K562 (cell line): ENCODE measurements at regions not wholly inside any gene's neighbourhood (a gene's known extent, or its start where the extent isn't known, plus 50 kb on each side); places are given as distances from the start of the nearest gene placed in this dataset.

Source experiments
- ATAC-seq: fragments of 200-7000 bp; cut with Tn5 transposase; 3 replicates; pipeline ENCODE4 v1.9.1; 2020; ENCODE audit warnings: moderate library complexity
- BruUV-seq: library from RNA; stranded (reverse); fragments of 400-500 nt; replicated peaks from 2 replicates; lab custom pipeline; 2021; lab: Mats Ljungman, UMichigan
- CTCF ChIA-PET: fragments of 300-600 bp; formaldehyde crosslinking; extraction: SDS; loops from one replicate; lab custom pipeline; 2021; ENCODE audit warnings: low intra/inter-chr PET ratio; lab: Yijun Ruan, JAX
- POLR2A ChIA-PET: fragments of 300-600, 350-650 bp; sonication (Branson Sonifier 250); formaldehyde crosslinking; extraction: SDS; loops from one replicate; lab custom pipeline; 2021; ENCODE audit warnings: antibody characterized with exemption, inconsistent platforms; lab: Yijun Ruan, JAX
- DNase-seq, 4 experiments: peaks; one replicate each; pipeline versions ENCODE4 v3.0.0 to v3.0.0-alpha.2; 2011 to 2018; ENCODE audit warnings: low spot score in 3 of 4, mixed read lengths in 3 of 4; ENCODE audit errors: extremely low read depth in 1 of 4
- FAIRE-seq: peaks from 2 replicates; lab custom pipeline; 2011; peaks lifted over from hg19 to GRCh38; lab: Jason Lieb, UNC
- H2AFZ ChIP-seq: 2 replicates; pipeline ENCODE4 v1.6.0; 2011; ENCODE audit warnings: low read depth, low read length, control low read depth, inconsistent platforms
- H3K27ac ChIP-seq: fragments of 200-600 bp; 3 replicates; pipeline ENCODE4 v1.8.0; 2011; ENCODE audit warnings: low read depth, mild to moderate bottlenecking, control low read depth, inconsistent platforms, low read length, moderate library complexity, mixed read lengths; ENCODE audit errors: extremely low read depth
- H3K27me3 ChIP-seq, 2 experiments: fragments of 300-600 bp in 1 of 2; 2 replicates in 1 of 2; 3 replicates in 1 of 2; pipeline versions ENCODE4 v1.6.0 to v1.8.0; 2011; ENCODE audit warnings: inconsistent platforms in 2 of 2, low read length in 2 of 2, mild to moderate bottlenecking in 1 of 2, mixed read lengths in 1 of 2, moderate library complexity in 1 of 2; ENCODE audit not compliant: control insufficient read depth in 2 of 2, insufficient read depth in 2 of 2
- H3K36me3 ChIP-seq: fragments of 300-600 bp; 3 replicates; pipeline ENCODE4 v1.8.0; 2011; ENCODE audit warnings: mild to moderate bottlenecking, low read length, inconsistent platforms; ENCODE audit not compliant: control insufficient read depth, insufficient read depth
- H3K4me1 ChIP-seq, 2 experiments: fragments of 200-600 bp in 1 of 2; replicated peaks in 1 of 2; 2 replicates in 1 of 2; 3 replicates in 1 of 2; pipeline versions ENCODE4 v1.5.1 to v1.8.0; 2011; ENCODE audit warnings: inconsistent platforms in 2 of 2, low read length in 2 of 2, mild to moderate bottlenecking in 1 of 2, mixed read lengths in 1 of 2, moderate library complexity in 1 of 2; ENCODE audit not compliant: control insufficient read depth in 2 of 2, insufficient read depth in 2 of 2
- H3K4me2 ChIP-seq: 2 replicates; pipeline ENCODE4 v1.6.1; 2011; ENCODE audit warnings: low read length, control low read depth, inconsistent platforms, mixed read lengths; ENCODE audit not compliant: insufficient read depth
- H3K4me3 ChIP-seq: fragments of 200-600 bp; sonication (generic), shearing (Covaris generic); 2 replicates; pipeline ENCODE4 v1.5.1; 2016; ENCODE audit warnings: control low read depth, inconsistent platforms
- H3K79me2 ChIP-seq: fragments of 200-600 bp; 3 replicates; pipeline ENCODE4 v1.8.0; 2011; ENCODE audit warnings: low read length, inconsistent platforms; ENCODE audit not compliant: control insufficient read depth, insufficient read depth
- H3K9ac ChIP-seq, 2 experiments: 2 replicates each; pipeline versions ENCODE4 v1.6.0 to v1.6.1; 2011; ENCODE audit warnings: low read depth in 2 of 2, low read length in 2 of 2, control low read depth in 1 of 2, inconsistent platforms in 1 of 2, mild to moderate bottlenecking in 1 of 2, mixed read lengths in 1 of 2; ENCODE audit not compliant: insufficient read depth in 1 of 2
- H3K9me1 ChIP-seq: one replicate; pipeline ENCODE4 v1.6.0; 2011; ENCODE audit warnings: inconsistent platforms, mild to moderate bottlenecking, low read length, moderate library complexity; ENCODE audit not compliant: control insufficient read depth, insufficient read depth
- H3K9me3 ChIP-seq: replicated peaks from 2 replicates; pipeline ENCODE4 v1.5.1; 2011; ENCODE audit warnings: low read depth, low read length, inconsistent platforms; ENCODE audit not compliant: control insufficient read depth, insufficient read depth
- H4K20me1 ChIP-seq: replicated peaks from 2 replicates; pipeline ENCODE4 v1.6.1; 2011; ENCODE audit warnings: low read length, inconsistent platforms, mixed read lengths; ENCODE audit not compliant: control insufficient read depth, insufficient read depth
- ARID1B ChIP-seq: fragments of 450-650 bp; IDR thresholded peaks from 2 replicates; pipeline ENCODE4 v1.6.1; 2016; ENCODE audit warnings: antibody characterized with exemption, mild to moderate bottlenecking, inconsistent platforms
- CBFA2T3 ChIP-seq: fragments of 450-650 bp; IDR thresholded peaks from 2 replicates; pipeline ENCODE4 v1.6.1; 2017
- FOSL1 ChIP-seq: fragments of 200-800 bp; sonication (Bioruptor generic); conservative IDR thresholded peaks from 2 replicates; pipeline ENCODE4 v1.6.1; 2016; ENCODE audit warnings: missing genetic modification characterization, missing compliant biosample characterization
- HMG20B ChIP-seq: fragments of 250-450 bp; sonication (Bioruptor Pico); IDR thresholded peaks from 2 replicates; pipeline ENCODE4 v1.5.0; 2021; ENCODE audit warnings: mild to moderate bottlenecking
- JUN ChIP-seq, 2 experiments: sonication (generic) in 1 of 2; formaldehyde crosslinking in 1 of 2; IDR thresholded peaks; 2 replicates each; pipeline versions ENCODE4 v1.6.1 to v1.8.0; 2012 to 2022; ENCODE audit warnings: borderline replicate concordance in 2 of 2, mild to moderate bottlenecking in 2 of 2, improper control_type of control experiment in 1 of 2, low read depth in 1 of 2, low read length in 1 of 2, missing genetic modification reagents in 1 of 2
- KDM1A ChIP-seq, 2 experiments: fragments of 450-650 bp; IDR thresholded peaks; 2 replicates each; pipeline ENCODE4 v1.6.1; 2016; ENCODE audit warnings: mild to moderate bottlenecking in 2 of 2
- SMARCE1 ChIP-seq: fragments of 450-650 bp; IDR thresholded peaks from 2 replicates; pipeline ENCODE4 v1.7.1; 2016; ENCODE audit warnings: mild to moderate bottlenecking
- ZNF347 ChIP-seq: fragments of 450-650 bp; formaldehyde crosslinking; IDR thresholded peaks from 2 replicates; pipeline ENCODE4 v1.4.0; 2020; ENCODE audit warnings: low read depth, mild to moderate bottlenecking, moderate library complexity
- ZNF707 ChIP-seq: fragments of 250-450 bp; sonication (Bioruptor Pico); conservative IDR thresholded peaks from 2 replicates; pipeline ENCODE4 v1.8.0; 2022; ENCODE audit warnings: inconsistent platforms, mild to moderate bottlenecking, moderate library complexity
- WGBS: fragments of 100-300 bp; shearing (Covaris generic); methylation state at CpG from one replicate; pipeline ENCODE4 v1.1.6; 2016; ENCODE audit warnings: low coverage, mixed read lengths; ENCODE audit not compliant: insufficient coverage; ENCODE audit errors: missing lambda C conversion rate; 5-methylcytosine and 5-hydroxymethylcytosine counted together
- in situ Hi-C: fragments of 300-500 bp; cut with MboI; formaldehyde crosslinking; loops from 4 replicates; pipeline ENCODE4 v1.15.0; 2018; ENCODE audit warnings: inconsistent platforms, mixed read lengths
- intact Hi-C: fragments of 100-400 bp; cut with micrococcal nuclease; formaldehyde crosslinking; loops from 2 replicates; pipeline ENCODE4 v1.14.2; 2022
- TF ChIP-seq, protein P1 (sequence below), 2 experiments: fragments of 450-650 bp in 1 of 2; sonication (generic) in 1 of 2; formaldehyde crosslinking in 1 of 2; IDR thresholded peaks in 1 of 2; conservative IDR thresholded peaks in 1 of 2; 2 replicates each; pipeline versions ENCODE4 v1.6.1 to v1.8.1; 2016 to 2023; ENCODE audit warnings: mild to moderate bottlenecking in 2 of 2, moderate library complexity in 2 of 2, inconsistent platforms in 1 of 2, missing genetic modification reagents in 1 of 2
- TF ChIP-seq, protein P2 (sequence below): fragments of 450-650 bp; IDR thresholded peaks from 2 replicates; pipeline ENCODE4 v1.6.1; 2016; ENCODE audit warnings: missing biosample characterization, missing genetic modification characterization

DNA sequence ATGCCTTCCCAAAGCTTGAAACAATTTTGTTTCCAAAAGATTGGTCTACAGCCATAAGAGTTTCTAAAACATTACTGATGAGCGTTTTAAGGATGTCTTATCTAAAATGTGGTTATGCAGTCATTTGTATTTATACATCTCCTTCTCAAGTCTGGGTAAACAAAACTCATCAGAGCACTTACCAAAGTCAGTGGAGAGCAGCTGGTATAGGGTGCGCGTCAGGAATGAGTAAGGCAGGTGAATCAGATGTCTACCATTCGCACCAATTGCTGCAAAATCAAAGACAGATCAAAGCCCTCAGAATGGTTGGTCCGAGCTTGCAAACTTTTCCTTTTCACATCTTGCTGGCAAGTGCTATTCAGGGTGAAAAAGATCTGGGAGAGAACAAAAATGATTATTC lies 65.6 kb upstream of the FAM171A1 start:
- no TSS peak for BruUV-seq

More for the DNA sequence above, 65.6 kb upstream of the FAM171A1 start:
- no peaks in the 10 kb centered on the region for H3K36me3 ChIP-seq
- H2AFZ ChIP-seq: peak overlapping the region; percentile 46; the same call in 1 of the 2 replicates
- CTCF ChIA-PET: no interaction called here
- H3K4me1 ChIP-seq: peaks cover 16 to 34% of the 10 kb centered on the region in 2 experiments
- ATAC-seq (no peak), FAIRE-seq (no peak), DNase-seq (no peak)
- in situ Hi-C loops: loop anchor here (5.0 to 25.0 kb wide), 2 partner anchors 291 to 1351 kb away; no protein-coding TSS in a partner anchor
- no peaks in the 10 kb centered on the region for H3K9me3 ChIP-seq
- intact Hi-C loops: loop anchor here (10.0 kb wide), 2 partner anchors 118 to 218 kb away; no protein-coding TSS in a partner anchor
- peaks cover 5% of the 10 kb centered on the region; the same call in 1 of the 3 replicates for H3K79me2 ChIP-seq
- no peak overlapping the region for H3K4me3 ChIP-seq
- H3K4me2 ChIP-seq: peak overlapping the region; percentile 28; the same call in 1 of the 2 replicates
- WGBS: 43% methylated on average over 5 of the region's 5 CpGs
- H3K9me1 ChIP-seq: no peaks in the 10 kb centered on the region
- no peaks in the 10 kb centered on the region for H3K27me3 ChIP-seq
- peak; percentile 30; the same call in 1 of the 2 replicates for TF ChIP-seq SMARCE1
- TF ChIP-seq ARID1B: peak; percentile 8; the same call in 1 of the 2 replicates
- TF ChIP-seq, protein P1, sequence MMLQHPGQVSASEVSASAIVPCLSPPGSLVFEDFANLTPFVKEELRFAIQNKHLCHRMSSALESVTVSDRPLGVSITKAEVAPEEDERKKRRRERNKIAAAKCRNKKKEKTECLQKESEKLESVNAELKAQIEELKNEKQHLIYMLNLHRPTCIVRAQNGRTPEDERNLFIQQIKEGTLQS (IDR thresholded peaks at IDR 0.05): peak; percentile 70
- TF ChIP-seq, protein P1 (CRISPR knock-in tag; conservative IDR thresholded peaks at IDR 0.05): no peak
- peak; percentile 74 for TF ChIP-seq JUN (IDR thresholded peaks at IDR 0.05; ENCODE audit: borderline replicate concordance, low read depth, low read length)
- no peak for TF ChIP-seq JUN (CRISPR knock-in tag; IDR thresholded peaks at IDR 0.05; ENCODE audit: borderline replicate concordance)
- no peak for TF ChIP-seq ZNF347 (CRISPR knock-in tag)
- no peak for TF ChIP-seq ZNF707 (CRISPR knock-in tag)
- TF ChIP-seq KDM1A (IDR thresholded peaks at IDR 0.05): no peak
- TF ChIP-seq, protein P2, sequence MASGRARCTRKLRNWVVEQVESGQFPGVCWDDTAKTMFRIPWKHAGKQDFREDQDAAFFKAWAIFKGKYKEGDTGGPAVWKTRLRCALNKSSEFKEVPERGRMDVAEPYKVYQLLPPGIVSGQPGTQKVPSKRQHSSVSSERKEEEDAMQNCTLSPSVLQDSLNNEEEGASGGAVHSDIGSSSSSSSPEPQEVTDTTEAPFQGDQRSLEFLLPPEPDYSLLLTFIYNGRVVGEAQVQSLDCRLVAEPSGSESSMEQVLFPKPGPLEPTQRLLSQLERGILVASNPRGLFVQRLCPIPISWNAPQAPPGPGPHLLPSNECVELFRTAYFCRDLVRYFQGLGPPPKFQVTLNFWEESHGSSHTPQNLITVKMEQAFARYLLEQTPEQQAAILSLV (tag): no peak
- no peak for TF ChIP-seq HMG20B (CRISPR knock-in tag)
- peak; percentile 68 for TF ChIP-seq FOSL1 (tag)
- TF ChIP-seq CBFA2T3: peak; percentile 38; the same call in 1 of the 2 replicates
- no peak overlapping the region for H3K27ac ChIP-seq
- POLR2A ChIA-PET: no interaction called here
- H3K9ac ChIP-seq: no peak overlapping the region
- no peaks in the 10 kb centered on the region for H4K20me1 ChIP-seq
